H1 (cell line): ENCODE measurements at regions not wholly inside any gene's neighbourhood (a gene's known extent, or its start where the extent isn't known, plus 50 kb on each side); places are given as distances from the start of the nearest gene placed in this dataset.

Experiments
- CTCF ChIA-PET: fragments of 300-600 bp; sonication (Branson Sonifier 250); formaldehyde crosslinking; loops from one replicate; lab custom pipeline; 2021; ENCODE audit not compliant: partially characterized antibody; lab: Charles Lee
- POLR2A ChIA-PET: fragments of 300-600 bp; sonication (Branson Sonifier 250); formaldehyde crosslinking; loops from one replicate; lab custom pipeline; 2021; ENCODE audit warnings: inconsistent platforms; ENCODE audit not compliant: partially characterized antibody; lab: Charles Lee
- DNase-seq, 2 experiments: peaks; one replicate each; pipeline versions ENCODE4 v3.0.0 to v3.0.0-alpha.2; 2010 to 2022; ENCODE audit warnings: low spot score in 2 of 2, low read depth in 1 of 2, mixed read lengths in 1 of 2
- FAIRE-seq: peaks from 2 replicates; lab custom pipeline; 2011; peaks lifted over from hg19 to GRCh38; lab: Jason Lieb, UNC
- H2AFZ ChIP-seq: 2 replicates; pipeline ENCODE4 v1.8.1; 2012; ENCODE audit warnings: low read length, inconsistent platforms
- H2AK5ac ChIP-seq: 2 replicates; pipeline ENCODE4 v1.6.1; 2013; ENCODE audit warnings: low read depth, low read length
- H2BK120ac ChIP-seq: replicated peaks from 2 replicates; pipeline ENCODE3; 2013; ENCODE audit warnings: low read depth, low read length, inconsistent platforms
- H2BK12ac ChIP-seq: 2 replicates; pipeline ENCODE4 v1.6.1; 2013; ENCODE audit warnings: low read depth, low read length
- H2BK15ac ChIP-seq: 2 replicates; pipeline ENCODE4 v1.6.1; 2013; ENCODE audit warnings: low read length
- H2BK20ac ChIP-seq: 2 replicates; pipeline ENCODE4 v1.6.1; 2013; ENCODE audit warnings: low read length
- H2BK5ac ChIP-seq: 2 replicates; pipeline ENCODE4 v1.6.1; 2013; ENCODE audit warnings: low read depth, low read length
- H3K14ac ChIP-seq: 2 replicates; pipeline ENCODE4 v1.6.1; 2013; ENCODE audit warnings: inconsistent platforms; ENCODE audit not compliant: insufficient read length
- H3K18ac ChIP-seq: 2 replicates; pipeline ENCODE4 v1.6.1; 2013; ENCODE audit warnings: low read length; ENCODE audit errors: extremely low read depth
- H3K23ac ChIP-seq: 2 replicates; pipeline ENCODE4 v1.6.1; 2013; ENCODE audit warnings: inconsistent platforms; ENCODE audit not compliant: insufficient read length
- H3K23me2 ChIP-seq: 2 replicates; pipeline ENCODE4 v1.6.1; 2013; ENCODE audit warnings: low read depth, low read length
- H3K27ac ChIP-seq: 2 replicates; pipeline ENCODE4 v1.6.1; 2011; ENCODE audit warnings: low read depth, low read length, inconsistent platforms
- H3K27me3 ChIP-seq, 4 experiments: replicated peaks in 1 of 4; 1 replicate in 1 of 4; 2 replicates in 3 of 4; pipeline versions ENCODE4 v1.6.1 to v1.8.1; 2011 to 2013; ENCODE audit warnings: low read length in 3 of 4, mild to moderate bottlenecking in 3 of 4, inconsistent platforms in 2 of 4, mixed read lengths in 2 of 4, moderate library complexity in 1 of 4; ENCODE audit not compliant: control insufficient read depth in 3 of 4, insufficient read depth in 3 of 4; ENCODE audit errors: extremely low read depth in 1 of 4
- H3K36me3 ChIP-seq, 4 experiments: 2 replicates each; pipeline versions ENCODE4 v1.6.1 to v1.8.1; 2011 to 2013; ENCODE audit warnings: mild to moderate bottlenecking in 4 of 4, low read length in 3 of 4, moderate library complexity in 2 of 4, control low read depth in 1 of 4, inconsistent platforms in 1 of 4; ENCODE audit not compliant: insufficient read depth in 4 of 4, control insufficient read depth in 2 of 4
- H3K4ac ChIP-seq: replicated peaks from 2 replicates; pipeline ENCODE3; 2013; ENCODE audit warnings: low read length, low read depth, mixed read lengths, inconsistent platforms; ENCODE audit not compliant: insufficient read length
- H3K4me1 ChIP-seq, 4 experiments: replicated peaks in 1 of 4; 1 replicate in 1 of 4; 2 replicates in 3 of 4; pipeline versions ENCODE4 v1.6.1 to v1.8.1; 2011 to 2013; ENCODE audit warnings: low read length in 3 of 4, inconsistent platforms in 2 of 4, mixed read lengths in 1 of 4; ENCODE audit not compliant: insufficient read depth in 4 of 4, control insufficient read depth in 3 of 4
- H3K4me2 ChIP-seq, 2 experiments: 2 replicates each; pipeline versions ENCODE4 v1.6.1 to v1.8.1; 2011 to 2013; ENCODE audit warnings: low read depth in 2 of 2, low read length in 2 of 2, control low read depth in 1 of 2, inconsistent platforms in 1 of 2, mild to moderate bottlenecking in 1 of 2; ENCODE audit not compliant: insufficient read depth in 1 of 2
- H3K4me3 ChIP-seq, 4 experiments: fragments of 200-600, 300-600 bp in 1 of 4; sonication (generic), shearing (Covaris generic), sonication (Bioruptor Twin) in 1 of 4; 2 replicates each; pipeline versions ENCODE4 v1.5.1 to v1.8.1; 2011 to 2016; ENCODE audit warnings: low read length in 4 of 4, low read depth in 3 of 4, control low read depth in 2 of 4, inconsistent platforms in 2 of 4, mild to moderate bottlenecking in 2 of 4, mixed read lengths in 1 of 4, moderate library complexity in 1 of 4; ENCODE audit not compliant: insufficient read depth in 2 of 4; ENCODE audit errors: extremely low read depth in 1 of 4
- H3K56ac ChIP-seq: replicated peaks from 2 replicates; pipeline ENCODE3; 2013; ENCODE audit warnings: low read depth, mild to moderate bottlenecking, mixed read lengths, low read length, inconsistent platforms; ENCODE audit not compliant: insufficient read length
- H3K79me1 ChIP-seq: 2 replicates; pipeline ENCODE4 v1.6.1; 2013; ENCODE audit warnings: low read depth, low read length, control low read depth
- H3K79me2 ChIP-seq, 2 experiments: 2 replicates each; pipeline versions ENCODE4 v1.6.1 to v1.8.1; 2012 to 2013; ENCODE audit warnings: low read length in 2 of 2, mild to moderate bottlenecking in 2 of 2, inconsistent platforms in 1 of 2; ENCODE audit not compliant: insufficient read depth in 2 of 2, control insufficient read depth in 1 of 2
- H3K9ac ChIP-seq, 4 experiments: replicated peaks in 1 of 4; 1 replicate in 1 of 4; 2 replicates in 3 of 4; pipeline versions ENCODE4 v1.6.1 to v1.8.1; 2011 to 2013; ENCODE audit warnings: low read depth in 3 of 4, low read length in 3 of 4, control low read depth in 2 of 4, mild to moderate bottlenecking in 2 of 4, moderate library complexity in 2 of 4, inconsistent platforms in 1 of 4; ENCODE audit errors: extremely low read depth in 1 of 4
- H3K9me3 ChIP-seq, 2 experiments: 2 replicates each; pipeline versions ENCODE4 v1.6.1 to v1.8.1; 2012 to 2013; ENCODE audit warnings: mild to moderate bottlenecking in 2 of 2, moderate library complexity in 2 of 2, control low read depth in 1 of 2, inconsistent platforms in 1 of 2, low read depth in 1 of 2, low read length in 1 of 2, mixed read lengths in 1 of 2; ENCODE audit not compliant: insufficient read depth in 2 of 2
- H4K20me1 ChIP-seq, 2 experiments: replicated peaks in 1 of 2; 2 replicates each; pipeline versions ENCODE3 to v1.8.1; 2011 to 2013; ENCODE audit warnings: inconsistent platforms in 2 of 2, low read length in 2 of 2, mild to moderate bottlenecking in 1 of 2; ENCODE audit not compliant: insufficient read depth in 2 of 2, control insufficient read depth in 1 of 2
- H4K5ac ChIP-seq: 2 replicates; pipeline ENCODE4 v1.6.1; 2013; ENCODE audit warnings: low read length, low read depth, mixed read lengths, inconsistent platforms; ENCODE audit not compliant: insufficient read length
- H4K8ac ChIP-seq: 2 replicates; pipeline ENCODE4 v1.8.0; 2013; ENCODE audit warnings: mild to moderate bottlenecking, moderate library complexity, low read length, inconsistent platforms; ENCODE audit not compliant: insufficient read depth; ENCODE audit errors: extremely low read depth
- H4K91ac ChIP-seq: replicated peaks from 2 replicates; pipeline ENCODE3; 2013; ENCODE audit warnings: low read length, mixed read lengths, inconsistent platforms; ENCODE audit not compliant: insufficient read length
- ATF3 ChIP-seq: IDR thresholded peaks from 2 replicates; pipeline ENCODE4 v1.6.1; 2011; ENCODE audit warnings: low read depth, mild to moderate bottlenecking, low read length; ENCODE audit not compliant: insufficient read depth
- EGR1 ChIP-seq: IDR thresholded peaks from 2 replicates; pipeline ENCODE4 v1.6.1; 2011; ENCODE audit warnings: low read depth, low read length, borderline replicate concordance
- FOSL1 ChIP-seq: IDR thresholded peaks from 2 replicates; pipeline ENCODE4 v1.6.1; 2011; ENCODE audit warnings: mild to moderate bottlenecking, low read depth, low read length, moderate library complexity; ENCODE audit not compliant: insufficient read depth
- GABPA ChIP-seq: IDR thresholded peaks from 2 replicates; pipeline ENCODE4 v1.6.1; 2011; ENCODE audit warnings: mild to moderate bottlenecking, low read length, moderate library complexity, borderline replicate concordance; ENCODE audit not compliant: insufficient read depth
- GTF2F1 ChIP-seq: IDR thresholded peaks from 2 replicates; pipeline ENCODE4 v1.6.1; 2012; ENCODE audit warnings: low read depth, low read length, improper control_type of control experiment, borderline replicate concordance
- KDM4A ChIP-seq: IDR thresholded peaks from one replicate; pipeline ENCODE4 v1.7.1; 2012; ENCODE audit warnings: low read depth, mild to moderate bottlenecking, moderate library complexity, low read length, inconsistent platforms; ENCODE audit not compliant: severe bottlenecking
- RBBP5 ChIP-seq: IDR thresholded peaks from 2 replicates; pipeline ENCODE4 v1.7.1; 2012; ENCODE audit warnings: low read depth, mild to moderate bottlenecking, inconsistent platforms, low read length, moderate library complexity, borderline replicate concordance
- RFX5 ChIP-seq: IDR thresholded peaks from 2 replicates; pipeline ENCODE4 v1.6.1; 2011; ENCODE audit warnings: low read depth, low read length, improper control_type of control experiment, borderline replicate concordance
- RNF2 ChIP-seq: fragments of 200-900, 300-1000 bp; sonication (generic); IDR thresholded peaks from 2 replicates; pipeline ENCODE4 v1.7.1; 2016; ENCODE audit warnings: borderline replicate concordance, low read depth, mild to moderate bottlenecking, antibody characterized with exemption, low read length; ENCODE audit not compliant: poor library complexity, severe bottlenecking; ENCODE audit errors: missing control alignments
- SP4 ChIP-seq: IDR thresholded peaks from 2 replicates; pipeline ENCODE4 v1.6.1; 2012; ENCODE audit warnings: low read length, inconsistent platforms
- TAF1 ChIP-seq: IDR thresholded peaks from 2 replicates; pipeline ENCODE4 v1.6.1; 2011; ENCODE audit warnings: mild to moderate bottlenecking, low read depth, low read length
- WGBS, 2 experiments: shearing (Covaris generic) in 1 of 2; methylation state at CpG; one replicate each; pipeline versions ENCODE4 v1.1.6 to v1.1.7; 2013 to 2015; ENCODE audit warnings: low lambda C conversion rate in 2 of 2, mixed read lengths in 2 of 2, inconsistent platforms in 1 of 2, low coverage in 1 of 2, missing lambda C conversion rate in 1 of 2; ENCODE audit not compliant: insufficient replicate concordance in 2 of 2, insufficient coverage in 1 of 2, insufficient read length in 1 of 2; ENCODE audit errors: extremely low coverage in 1 of 2, missing lambda C conversion rate in 1 of 2; 5-methylcytosine and 5-hydroxymethylcytosine counted together
- TF ChIP-seq, protein P1 (sequence below): IDR thresholded peaks from 2 replicates; pipeline ENCODE4 v1.6.1; 2012; ENCODE audit warnings: low read length, inconsistent platforms

GRCh38 chr9:2536511-2536910 is 85.1 kb upstream of the VLDLR start:
- Histone ChIP-seq H2BK5ac (no peak overlapping the region), H3K36me3 (no peaks in the 10 kb centered on the region; a peak in 1 of 8 replicates), H4K8ac (no peak overlapping the region), H3K56ac (no peak overlapping the region), H3K23ac (no peak overlapping the region), H3K4me1 (no peaks in the 10 kb centered on the region), H3K79me1 (no peaks in the 10 kb centered on the region), H2AFZ (no peak overlapping the region), H3K27ac (no peak overlapping the region), H2BK20ac (no peak overlapping the region), H3K27me3 (no peaks in the 10 kb centered on the region), H3K14ac (no peak overlapping the region), H3K9me3 (no peaks in the 10 kb centered on the region), H4K91ac (no peak overlapping the region), H3K23me2 (no peaks in the 10 kb centered on the region), H3K4me3 (no peak overlapping the region), H4K20me1 (no peaks in the 10 kb centered on the region), H4K5ac (no peak overlapping the region), H3K79me2 (no peaks in the 10 kb centered on the region), H3K4ac (no peak overlapping the region), H3K9ac (no peak overlapping the region), H2AK5ac (no peak overlapping the region), H3K4me2 (no peak overlapping the region), H3K18ac (no peak overlapping the region), H2BK12ac (no peak overlapping the region), H2BK15ac (no peak overlapping the region), H2BK120ac (no peak overlapping the region)
- 89% methylated on average over 2 of the region's 2 CpGs; no CpG with 5 or more reads in 1 of the 2 experiments for WGBS, 2 experiments
- DNase-seq (no peak), FAIRE-seq (no peak)
- CTCF ChIA-PET, result interaction anchor here (0.8 to 0.9 kb wide), 2 partner anchors 28 to 39 kb away, joined by 3 to 4 read pairs; no protein-coding TSS in a partner anchor
- POLR2A ChIA-PET, result interaction anchor here (0.7 kb wide), 1 partner anchor 61 kb away, joined by 3 read pairs; no protein-coding TSS in a partner anchor
- TF ChIP-seq FOSL1 (no peak), GTF2F1 (no peak), GABPA (no peak), KDM4A (no peak), RBBP5 (no peak), TAF1 (no peak), EGR1 (no peak), SP4 (no peak), ATF3 (no peak), RNF2 (no peak), RFX5 (no peak)
- TF ChIP-seq, protein P1, sequence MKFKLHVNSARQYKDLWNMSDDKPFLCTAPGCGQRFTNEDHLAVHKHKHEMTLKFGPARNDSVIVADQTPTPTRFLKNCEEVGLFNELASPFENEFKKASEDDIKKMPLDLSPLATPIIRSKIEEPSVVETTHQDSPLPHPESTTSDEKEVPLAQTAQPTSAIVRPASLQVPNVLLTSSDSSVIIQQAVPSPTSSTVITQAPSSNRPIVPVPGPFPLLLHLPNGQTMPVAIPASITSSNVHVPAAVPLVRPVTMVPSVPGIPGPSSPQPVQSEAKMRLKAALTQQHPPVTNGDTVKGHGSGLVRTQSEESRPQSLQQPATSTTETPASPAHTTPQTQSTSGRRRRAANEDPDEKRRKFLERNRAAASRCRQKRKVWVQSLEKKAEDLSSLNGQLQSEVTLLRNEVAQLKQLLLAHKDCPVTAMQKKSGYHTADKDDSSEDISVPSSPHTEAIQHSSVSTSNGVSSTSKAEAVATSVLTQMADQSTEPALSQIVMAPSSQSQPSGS, result no peak
